IMR-90 (cell line): ENCODE measurements at regions not wholly inside any gene's neighbourhood (a gene's known extent, or its start where the extent isn't known, plus 50 kb on each side); places are given as distances from the start of the nearest gene placed in this dataset.

ENCODE experiments used
- ATAC-seq: fragments of 200-7000 bp; cut with Tn5 transposase; 2 replicates; pipeline ENCODE4 v1.9.1; 2020; ENCODE audit warnings: low read depth, mild to moderate bottlenecking, moderate library complexity
- BruUV-seq: library from RNA; stranded (reverse); fragments of 400-500 nt; replicated peaks from 2 replicates; lab custom pipeline; 2021; lab: Mats Ljungman, UMichigan
- CTCF ChIA-PET: fragments of 300-600 bp; formaldehyde crosslinking; extraction: SDS; loops from one replicate; lab custom pipeline; 2021; ENCODE audit warnings: antibody characterized with exemption; lab: Yijun Ruan, JAX
- POLR2A ChIA-PET: fragments of 300-600 bp; sonication (Branson Sonifier 250); formaldehyde crosslinking; loops from one replicate; lab custom pipeline; 2022; ENCODE audit warnings: antibody characterized with exemption; ENCODE audit not compliant: unreplicated experiment; lab: Charles Lee
- DNase-seq: peaks from one replicate; pipeline ENCODE4 v3.0.0; 2013
- H2AFZ ChIP-seq: replicated peaks from 2 replicates; pipeline ENCODE3; 2013; ENCODE audit warnings: low read length, mild to moderate bottlenecking; ENCODE audit not compliant: poor library complexity
- H2AK5ac ChIP-seq: 2 replicates; pipeline ENCODE4 v1.6.1; 2013; ENCODE audit warnings: low read depth, low read length, inconsistent platforms
- H2AK9ac ChIP-seq: replicated peaks from 2 replicates; pipeline ENCODE3; 2013; ENCODE audit warnings: mild to moderate bottlenecking, low read depth, low read length, moderate library complexity; ENCODE audit not compliant: poor library complexity
- H2BK120ac ChIP-seq: 2 replicates; pipeline ENCODE4 v1.6.1; 2013; ENCODE audit warnings: low read depth, low read length, inconsistent platforms
- H2BK15ac ChIP-seq: 3 replicates; pipeline ENCODE4 v1.6.1; 2013; ENCODE audit warnings: low read depth, low read length, inconsistent platforms
- H2BK20ac ChIP-seq: 2 replicates; pipeline ENCODE4 v1.6.1; 2013; ENCODE audit warnings: low read depth, mild to moderate bottlenecking, inconsistent platforms, low read length, moderate library complexity
- H2BK5ac ChIP-seq: 2 replicates; pipeline ENCODE4 v1.6.1; 2013; ENCODE audit warnings: mild to moderate bottlenecking, low read depth, low read length, inconsistent platforms; ENCODE audit not compliant: poor library complexity, severe bottlenecking
- H3K14ac ChIP-seq: replicated peaks from 2 replicates; pipeline ENCODE4 v1.6.1; 2013; ENCODE audit warnings: low read depth, low read length, inconsistent platforms
- H3K18ac ChIP-seq: 2 replicates; pipeline ENCODE4 v1.6.1; 2013; ENCODE audit warnings: low read depth, low read length, control low read depth
- H3K23ac ChIP-seq: 2 replicates; pipeline ENCODE4 v1.6.1; 2013; ENCODE audit warnings: low read depth, low read length, inconsistent platforms
- H3K27ac ChIP-seq: 2 replicates; pipeline ENCODE4 v1.5.1; 2013; ENCODE audit warnings: mild to moderate bottlenecking, control low read depth, low read length; ENCODE audit not compliant: insufficient read depth
- H3K27me3 ChIP-seq: 2 replicates; pipeline ENCODE4 v1.6.1; 2013; ENCODE audit warnings: low read length; ENCODE audit not compliant: control insufficient read depth, insufficient read depth
- H3K36me3 ChIP-seq: 2 replicates; pipeline ENCODE4 v1.6.1; 2013; ENCODE audit warnings: low read length, mixed read lengths; ENCODE audit not compliant: control insufficient read depth, insufficient read depth
- H3K4ac ChIP-seq: 2 replicates; pipeline ENCODE4 v1.6.1; 2013; ENCODE audit warnings: low read depth, low read length, inconsistent platforms
- H3K4me1 ChIP-seq: 2 replicates; pipeline ENCODE4 v1.6.1; 2013; ENCODE audit warnings: low read length, mixed read lengths; ENCODE audit not compliant: control insufficient read depth, insufficient read depth
- H3K4me2 ChIP-seq: 2 replicates; pipeline ENCODE4 v1.6.1; 2013; ENCODE audit warnings: low read depth, mild to moderate bottlenecking, control low read depth, low read length, moderate library complexity
- H3K4me3 ChIP-seq: 2 replicates; pipeline ENCODE4 v1.5.1; 2013; ENCODE audit warnings: low read depth, mild to moderate bottlenecking, control low read depth, low read length, moderate library complexity; ENCODE audit not compliant: insufficient read depth
- H3K56ac ChIP-seq: 2 replicates; pipeline ENCODE4 v1.6.1; 2013; ENCODE audit warnings: low read length, inconsistent platforms; ENCODE audit not compliant: insufficient read depth; ENCODE audit errors: extremely low read depth
- H3K79me1 ChIP-seq, 2 experiments: 2 replicates each; pipeline ENCODE4 v1.6.1; 2013; ENCODE audit warnings: low read length in 2 of 2, inconsistent platforms in 1 of 2, low read depth in 1 of 2
- H3K9ac ChIP-seq: 2 replicates; pipeline ENCODE4 v1.6.1; 2013; ENCODE audit warnings: low read depth, low read length, control low read depth
- H3K9me1 ChIP-seq: 2 replicates; pipeline ENCODE4 v1.6.1; 2013; ENCODE audit warnings: low read length, inconsistent platforms; ENCODE audit not compliant: insufficient read depth
- H3K9me3 ChIP-seq: 2 replicates; pipeline ENCODE4 v1.6.1; 2013; ENCODE audit warnings: low read length; ENCODE audit not compliant: control insufficient read depth, insufficient read depth
- H4K20me1 ChIP-seq: 2 replicates; pipeline ENCODE4 v1.6.1; 2013; ENCODE audit warnings: low read length, inconsistent platforms; ENCODE audit not compliant: insufficient read depth
- H4K5ac ChIP-seq: 2 replicates; pipeline ENCODE4 v1.6.1; 2013; ENCODE audit warnings: mild to moderate bottlenecking, low read depth, low read length, control low read depth
- H4K8ac ChIP-seq, 2 experiments: 2 replicates each; pipeline ENCODE4 v1.6.1; 2013; ENCODE audit warnings: low read depth in 2 of 2, low read length in 2 of 2, control low read depth in 1 of 2, inconsistent platforms in 1 of 2
- H4K91ac ChIP-seq: 2 replicates; pipeline ENCODE4 v1.6.1; 2013; ENCODE audit warnings: low read depth, low read length, inconsistent platforms; ENCODE audit not compliant: insufficient read depth
- BHLHE40 ChIP-seq: fragments of 150-350 bp; IDR thresholded peaks from 2 replicates; pipeline ENCODE4 v1.6.1; 2016; ENCODE audit warnings: mild to moderate bottlenecking, low read depth, low read length
- CHD1 ChIP-seq: IDR thresholded peaks from 2 replicates; pipeline ENCODE4 v1.6.1; 2012; ENCODE audit warnings: low read depth, low read length, improper control_type of control experiment
- CTCF ChIP-seq: conservative IDR thresholded peaks from 2 replicates; pipeline ENCODE4 v1.5.1; 2012; ENCODE audit warnings: mild to moderate bottlenecking, low read depth, low read length, improper control_type of control experiment
- FOS ChIP-seq: fragments of 150-350 bp; IDR thresholded peaks from 2 replicates; pipeline ENCODE4 v1.6.1; 2016; ENCODE audit warnings: low read depth, low read length
- MAFK ChIP-seq: IDR thresholded peaks from 2 replicates; pipeline ENCODE4 v1.6.1; 2012; ENCODE audit warnings: low read depth, low read length, improper control_type of control experiment
- MXI1 ChIP-seq: IDR thresholded peaks from 2 replicates; pipeline ENCODE4 v1.6.1; 2012; ENCODE audit warnings: low read depth, mild to moderate bottlenecking, low read length, moderate library complexity, borderline replicate concordance
- NFE2L2 ChIP-seq: fragments of 150-350 bp; IDR thresholded peaks from 2 replicates; pipeline ENCODE4 v1.6.1; 2016; ENCODE audit warnings: low read depth, mild to moderate bottlenecking, low read length
- POLR2A ChIP-seq: IDR thresholded peaks from 2 replicates; pipeline ENCODE4 v1.6.1; 2012; ENCODE audit warnings: mild to moderate bottlenecking, low read depth, low read length
- RAD21 ChIP-seq: IDR thresholded peaks from 2 replicates; pipeline ENCODE4 v1.6.1; 2012; ENCODE audit warnings: low read length, improper control_type of control experiment
- RCOR1 ChIP-seq: IDR thresholded peaks from 2 replicates; pipeline ENCODE4 v1.6.1; 2012; ENCODE audit warnings: mild to moderate bottlenecking, low read length, improper control_type of control experiment; ENCODE audit not compliant: insufficient replicate concordance
- RFX5 ChIP-seq: IDR thresholded peaks from 2 replicates; pipeline ENCODE4 v1.8.0; 2012; ENCODE audit warnings: low read depth, mild to moderate bottlenecking, low read length, moderate library complexity
- WGBS, 2 experiments: methylation state at CpG; one replicate each; pipeline versions ENCODE4 v1.1.5 to v1.1.7; 2013; ENCODE audit warnings: missing lambda C conversion rate in 2 of 2; ENCODE audit not compliant: insufficient read length in 1 of 2; ENCODE audit errors: extremely low coverage in 2 of 2; 5-methylcytosine and 5-hydroxymethylcytosine counted together
- dilution Hi-C: fragments of 300-500 bp; cut with HindIII; formaldehyde crosslinking; loops from one replicate; pipeline ENCODE4 v1.14.3; 2018; ENCODE audit warnings: low sequenced_read_pairs; ENCODE audit not compliant: unreplicated experiment
- in situ Hi-C: fragments of 300-500 bp; cut with MboI; formaldehyde crosslinking; loops from 3 replicates; pipeline ENCODE4 v1.14.3; 2019; ENCODE audit warnings: low sequenced_read_pairs, inconsistent platforms, mixed read lengths
- intact Hi-C: fragments of 100-400 bp; cut with micrococcal nuclease; formaldehyde crosslinking; loops from 2 replicates; pipeline ENCODE4 v1.10.0; 2022

- Histone ChIP-seq H3K18ac (no peak overlapping the region), H3K36me3 (no peaks in the 10 kb centered on the region), H3K4me3 (no peak overlapping the region), H2BK20ac (no peak overlapping the region), H2BK15ac (no peak overlapping the region), H3K79me1 (no peaks in the 10 kb centered on the region), H2AFZ (no peak overlapping the region), H3K23ac (no peak overlapping the region), H3K4ac (no peak overlapping the region), H2AK5ac (no peak overlapping the region), H3K27me3 (peaks cover 26% of the 10 kb centered on the region), H4K8ac (no peak overlapping the region), H3K14ac (no peak overlapping the region), H3K9ac (no peak overlapping the region), H3K4me2 (no peak overlapping the region), H4K5ac (no peak overlapping the region), H2BK120ac (no peak overlapping the region), H4K20me1 (no peaks in the 10 kb centered on the region), H3K9me1 (no peaks in the 10 kb centered on the region), H3K56ac (no peak overlapping the region), H2AK9ac (no peak overlapping the region), H3K4me1 (no peaks in the 10 kb centered on the region), H4K91ac (no peak overlapping the region), H3K27ac (no peak overlapping the region), H3K9me3 (no peaks in the 10 kb centered on the region), H2BK5ac (no peak overlapping the region)
- no peak for TF ChIP-seq POLR2A
- no peak for TF ChIP-seq RCOR1
- no peak for TF ChIP-seq MAFK
- no peak for TF ChIP-seq BHLHE40
- no peak for TF ChIP-seq RFX5
- no peak for TF ChIP-seq NFE2L2
- TF ChIP-seq CTCF: no peak
- TF ChIP-seq CHD1: no peak
- TF ChIP-seq RAD21: no peak
- no peak for TF ChIP-seq FOS
- no peak for TF ChIP-seq MXI1
- 100% methylated on average over 1 of the region's 4 CpGs; no CpG with 5 or more reads in 1 of the 2 experiments for WGBS, 2 experiments
- POLR2A ChIA-PET: no interaction called here
- in situ Hi-C loops: no loop called here
- CTCF ChIA-PET: no interaction called here
- dilution Hi-C loops: no loop called here
- DNase-seq (no peak), ATAC-seq (no peak)
- intact Hi-C loops: no loop called here
- BruUV-seq: no TSS peak
Observed at GRCh38 chr5:74016373-74016772, 390.4 kb downstream of the ARHGEF28 start.
